Stimulated activated CD8-positive, alpha-beta memory T cell treated with anti-CD3 and anti-CD28 coated beads, Interleukin-4, amount 100 ng/mL, for 1 hour (primary cell): ENCODE measurements at regions not wholly inside any gene's neighbourhood (a gene's known extent, or its start where the extent isn't known, plus 50 kb on each side); places are given as distances from the start of the nearest gene placed in this dataset.

ENCODE experiments used
- DNase-seq, 2 donors: peaks; one replicate each; pipeline ENCODE4 v3.0.0-alpha.2; 2020; ENCODE audit warnings: low read depth in 2 of 2, low spot score in 1 of 2

DNA sequence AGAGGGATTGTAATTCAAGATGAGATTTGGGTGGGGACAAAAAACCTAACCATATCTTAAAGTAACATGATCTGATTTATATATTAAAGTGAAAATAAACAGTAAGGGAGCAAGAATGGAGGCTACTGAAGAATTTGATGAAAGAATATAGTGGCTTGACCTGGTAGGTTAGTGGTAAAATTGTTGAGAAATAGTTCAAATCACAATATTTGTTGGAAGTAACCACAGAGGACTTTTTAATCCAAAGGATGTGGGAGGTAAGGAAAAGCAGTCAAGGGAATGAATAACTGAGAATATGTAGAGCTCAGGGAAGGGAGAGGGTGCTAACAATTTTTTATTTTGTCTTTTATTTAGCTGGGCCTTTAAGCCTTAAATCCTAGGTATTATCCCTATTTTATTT, 139.8 kb upstream of the HS3ST1 start:
- no peak for DNase-seq

DNA sequence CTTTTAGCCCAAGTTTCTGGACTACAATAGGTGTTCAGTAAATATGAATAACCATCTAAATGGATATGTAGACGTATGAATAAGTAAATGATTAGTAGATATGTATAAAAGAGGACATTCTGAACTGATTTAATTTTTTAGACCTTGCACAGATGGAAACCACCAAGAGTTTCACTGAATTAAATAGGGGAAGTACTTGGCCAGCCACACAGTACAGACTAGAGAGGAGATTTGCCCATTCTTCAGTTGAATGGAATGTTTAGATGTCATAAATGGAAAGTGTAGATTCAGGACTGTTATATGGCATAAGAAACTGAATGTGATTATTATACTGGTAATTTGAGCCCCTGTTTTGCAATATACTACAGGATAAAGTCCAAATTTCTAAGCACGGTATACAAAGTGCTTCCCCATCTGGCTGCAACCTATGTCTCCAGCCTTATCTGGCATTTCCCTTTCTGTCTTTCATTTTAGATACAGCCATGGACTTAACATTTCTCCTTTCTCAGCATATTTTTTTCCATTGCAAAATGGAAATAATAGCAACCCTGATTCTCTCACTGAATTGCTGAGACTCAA, 137.8 kb upstream of the HS3ST1 start:
- DNase-seq: no peak

DNA sequence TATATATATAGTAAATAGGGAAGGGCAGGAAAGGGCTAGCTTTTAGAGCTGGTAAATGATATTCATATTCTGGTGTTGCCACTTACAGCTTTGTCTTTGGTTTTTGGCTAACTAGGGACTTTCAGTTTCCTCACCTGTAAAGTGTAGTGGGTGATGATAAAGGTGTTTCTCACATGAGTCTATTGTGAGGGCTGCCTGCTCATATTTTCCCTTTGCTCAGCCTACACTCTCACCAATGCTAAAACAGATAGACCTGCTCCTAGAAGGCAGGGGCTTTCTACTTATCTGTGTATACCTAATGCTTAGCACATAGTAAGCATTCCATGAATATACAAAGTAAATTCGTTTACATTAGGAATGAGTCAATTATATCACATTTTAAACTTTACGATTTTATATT, 137.2 kb upstream of the HS3ST1 start:
- DNase-seq: no peak

DNA sequence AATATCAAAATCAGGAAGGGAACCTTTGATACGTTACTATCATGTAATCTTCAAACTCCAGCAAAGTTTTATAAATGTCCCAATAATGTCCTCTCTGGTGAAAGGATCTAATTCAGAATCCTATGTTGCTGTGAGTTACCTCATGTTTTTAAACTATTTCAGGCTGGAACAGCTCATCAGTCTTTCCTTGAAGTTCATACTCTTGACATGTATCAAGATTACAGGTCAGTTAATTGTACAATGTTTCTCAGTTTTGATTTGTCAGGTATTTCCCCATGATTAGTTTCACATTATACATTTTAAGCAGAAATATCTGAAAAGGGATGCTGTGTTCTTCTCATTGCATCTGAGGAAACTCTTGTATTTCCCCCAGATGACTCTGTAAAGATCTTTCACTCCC, 136.5 kb upstream of the HS3ST1 start:
- DNase-seq: no peak

DNA sequence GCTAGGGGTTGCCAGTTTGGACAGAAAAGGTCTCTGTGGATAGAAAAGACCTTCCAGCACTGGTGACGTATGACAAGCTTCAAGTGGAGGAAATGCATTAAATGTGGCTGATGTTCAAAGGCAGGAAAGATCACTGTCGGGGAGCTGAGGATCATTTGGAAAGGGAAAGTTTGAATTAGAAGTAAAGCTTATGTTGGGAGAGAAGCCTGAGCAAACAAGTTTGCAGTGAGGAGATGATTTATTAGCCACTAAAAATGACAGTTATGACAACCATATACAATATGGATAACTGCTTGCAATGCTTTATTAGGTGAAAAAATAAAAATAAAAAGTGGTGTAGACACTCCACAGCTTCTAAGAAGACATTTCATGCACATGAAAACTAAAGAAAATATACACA, 135.3 kb upstream of the HS3ST1 start:
- no peak for DNase-seq

DNA sequence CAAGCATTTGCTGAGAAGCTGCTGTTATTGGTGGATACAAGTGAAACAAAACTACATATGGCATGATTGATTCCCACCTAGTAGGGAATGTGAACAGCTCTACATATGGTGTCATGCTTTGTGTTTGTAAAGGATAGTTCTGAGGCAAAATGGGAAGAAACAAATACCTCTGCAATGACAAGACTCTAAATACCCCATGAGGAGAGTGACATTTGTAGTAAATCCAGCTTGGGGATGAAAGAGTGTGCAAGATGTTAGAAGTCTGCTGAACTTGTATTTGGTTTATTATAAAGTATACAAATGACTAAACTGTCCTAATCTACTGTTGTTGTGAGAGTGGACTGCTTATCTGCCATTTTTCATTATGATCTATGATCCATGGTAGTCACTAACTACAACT, 120.8 kb upstream of the HS3ST1 start:
- no peak for DNase-seq

DNA sequence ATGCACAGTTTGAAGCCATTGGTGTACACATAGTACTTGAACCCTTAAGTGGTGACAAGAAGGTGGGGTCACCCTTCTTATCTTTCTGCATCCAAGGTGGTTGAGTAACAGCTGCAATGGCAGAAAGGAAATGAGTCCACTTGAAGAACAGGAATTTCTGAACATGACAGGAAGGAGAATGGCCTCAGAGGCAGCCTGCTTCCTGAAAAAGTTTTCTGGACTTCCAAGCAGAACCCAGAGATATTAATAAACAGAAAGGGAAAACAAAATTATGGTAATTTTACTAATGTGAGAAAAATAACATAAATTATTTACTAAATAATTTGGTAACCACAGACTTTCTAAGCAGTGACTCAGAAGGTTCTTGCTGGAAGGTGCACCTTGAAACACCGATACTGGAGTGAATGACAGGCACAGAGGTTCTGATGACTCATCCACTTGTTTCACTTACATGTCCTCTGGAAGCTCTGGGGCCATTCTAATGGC, 119.9 kb upstream of the HS3ST1 start:
- no peak for DNase-seq

DNA sequence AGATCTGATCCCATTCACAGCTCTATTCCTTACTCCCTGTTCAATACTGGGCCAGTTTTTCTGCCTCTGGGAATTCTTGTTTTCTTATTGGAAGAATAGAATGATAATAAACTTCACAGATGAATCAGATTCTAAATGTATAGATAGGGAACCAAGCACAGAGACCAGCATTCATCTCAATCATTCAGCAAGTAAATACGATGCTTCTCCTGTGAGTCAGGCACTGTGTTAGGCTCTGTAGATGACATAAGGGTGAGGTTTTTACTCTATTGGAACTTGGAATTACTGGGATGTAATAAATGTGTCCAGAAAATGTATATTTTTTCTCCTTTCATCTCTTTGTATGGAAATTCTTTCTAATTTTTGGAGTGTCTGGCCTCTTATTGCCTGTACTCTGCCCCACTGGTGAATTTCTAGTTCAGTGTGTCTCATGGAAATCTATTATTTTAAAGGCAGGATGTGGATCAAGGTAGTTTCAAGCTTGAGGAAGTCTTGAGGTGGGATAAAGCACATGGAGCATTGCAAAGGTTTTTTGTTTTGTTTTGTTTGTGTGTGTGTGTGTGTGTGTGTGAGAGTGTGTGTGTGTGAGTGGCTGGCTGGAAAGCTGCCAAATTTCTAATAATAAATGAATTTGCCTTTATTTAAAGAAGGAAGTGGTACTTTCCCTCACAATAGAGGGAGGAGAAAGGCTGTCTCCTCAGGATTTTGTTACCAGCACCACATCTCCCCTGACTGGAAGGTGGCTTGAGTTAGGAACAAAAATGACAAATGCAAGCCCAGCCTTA, 117.9 kb upstream of the HS3ST1 start:
- no peak for DNase-seq

DNA sequence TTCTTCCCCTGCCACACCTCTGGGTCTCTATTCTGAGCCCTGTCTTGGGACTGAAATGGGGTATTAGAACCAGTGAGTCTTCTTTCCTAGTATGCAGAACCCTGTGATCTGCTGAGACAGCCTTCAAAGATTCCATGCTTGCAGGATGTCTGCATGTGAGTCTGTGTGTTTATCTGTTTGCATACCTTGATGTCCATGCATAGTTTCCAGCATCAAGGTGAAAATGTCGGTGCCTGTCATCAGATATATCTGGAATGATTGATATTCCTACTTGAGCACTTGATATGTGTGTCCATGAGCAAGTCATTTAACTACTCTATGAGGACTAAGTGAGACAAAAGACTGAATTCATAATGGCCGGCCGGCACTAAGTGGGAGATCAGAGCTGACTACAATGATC, 117.0 kb upstream of the HS3ST1 start:
- DNase-seq: no peak

DNA sequence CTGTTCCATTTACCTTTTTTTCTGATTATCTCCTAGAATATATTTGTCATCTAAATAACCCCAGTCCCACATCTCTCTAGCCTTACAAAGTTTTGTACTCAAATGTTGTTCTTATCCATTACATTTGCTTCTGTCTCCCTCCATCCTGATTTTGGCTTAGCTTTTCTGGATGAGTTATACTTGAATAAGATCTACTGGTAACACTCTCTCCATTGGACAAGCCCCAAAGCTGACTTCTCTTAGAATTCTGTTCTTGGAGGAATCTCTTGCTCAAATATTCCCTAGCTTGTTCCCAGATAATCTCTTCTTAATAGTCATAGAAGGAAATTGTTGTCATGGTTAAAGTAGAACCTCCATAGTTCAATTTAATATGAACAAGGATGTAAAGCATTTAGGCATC, 115.5 kb upstream of the HS3ST1 start:
- DNase-seq: no peak

DNA sequence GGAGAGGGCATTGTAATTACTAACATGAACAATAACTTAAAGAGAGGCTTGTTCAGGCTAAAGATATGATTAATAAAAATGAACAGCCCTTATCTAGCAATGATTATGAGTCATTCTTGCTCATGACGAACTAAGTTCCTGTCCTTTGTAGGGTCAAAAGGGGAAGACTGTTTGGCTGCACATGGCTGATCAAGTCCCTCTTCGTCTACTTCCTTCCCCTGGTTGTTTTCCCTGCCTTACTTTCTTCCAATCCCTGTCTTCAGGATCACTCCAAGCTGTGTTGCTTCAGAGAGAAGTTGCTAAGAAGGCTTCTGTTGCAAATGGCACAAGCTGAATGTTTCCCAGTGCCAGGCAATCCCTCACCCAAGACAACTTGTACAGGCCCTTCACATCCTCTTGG, 115.0 kb upstream of the HS3ST1 start:
- no peak for DNase-seq

DNA sequence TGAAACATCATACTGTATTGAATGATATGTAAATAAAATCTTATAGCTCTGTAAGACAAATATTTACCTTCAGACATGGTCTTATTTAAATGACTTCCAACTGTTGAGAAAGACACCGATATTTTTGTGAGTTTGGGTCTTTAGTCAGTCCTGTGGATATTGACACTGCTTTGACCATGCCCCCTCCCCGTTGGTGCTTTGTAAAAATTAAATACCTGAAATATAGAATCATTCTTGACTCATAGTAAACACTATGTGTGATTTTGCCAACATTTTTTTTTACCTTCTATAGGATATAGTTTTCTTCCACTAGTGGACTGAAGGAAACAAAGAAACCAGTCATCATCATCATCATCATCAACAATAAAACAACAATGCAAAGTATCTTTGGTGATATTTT, 114.3 kb upstream of the HS3ST1 start:
- no peak for DNase-seq

DNA sequence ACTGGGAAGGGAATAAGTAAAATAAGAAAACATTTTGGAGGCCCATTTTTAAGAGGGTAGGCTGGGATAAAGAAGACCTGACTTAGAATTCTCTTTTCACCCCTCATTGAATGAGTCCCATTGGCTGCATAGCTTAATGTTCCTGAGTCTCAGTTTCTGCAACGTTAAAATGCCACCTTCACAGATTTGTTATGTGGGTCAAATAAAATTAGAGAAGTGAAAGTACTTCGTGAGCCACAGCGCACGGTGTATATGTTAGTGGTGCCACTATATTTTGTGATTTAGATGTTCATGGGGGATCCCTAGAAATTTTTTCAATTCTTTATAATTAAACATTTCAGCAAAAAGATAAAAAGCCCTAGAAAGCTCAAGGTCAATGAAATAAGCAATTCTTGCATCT, 109.2 kb upstream of the HS3ST1 start:
- DNase-seq: no peak

DNA sequence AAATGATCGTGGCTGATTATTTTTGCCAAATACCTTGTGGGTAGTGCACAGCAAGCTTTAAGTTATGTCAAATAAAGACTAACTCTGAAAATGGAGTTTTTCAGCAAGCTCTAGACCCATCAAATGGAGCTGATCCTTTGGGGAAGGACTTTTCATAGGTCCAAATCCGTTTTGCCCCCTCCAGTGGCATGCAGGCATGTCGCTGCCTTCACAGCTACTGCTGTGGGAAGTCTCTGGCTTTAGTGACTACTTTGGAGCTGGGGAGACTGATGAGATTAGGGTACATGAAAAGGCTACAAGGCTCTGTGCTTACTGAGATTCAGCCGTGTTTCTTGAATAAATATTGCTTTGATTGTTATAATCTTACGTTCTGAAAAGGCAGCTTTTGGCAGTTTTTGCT, 106.6 kb upstream of the HS3ST1 start:
- no peak for DNase-seq

DNA sequence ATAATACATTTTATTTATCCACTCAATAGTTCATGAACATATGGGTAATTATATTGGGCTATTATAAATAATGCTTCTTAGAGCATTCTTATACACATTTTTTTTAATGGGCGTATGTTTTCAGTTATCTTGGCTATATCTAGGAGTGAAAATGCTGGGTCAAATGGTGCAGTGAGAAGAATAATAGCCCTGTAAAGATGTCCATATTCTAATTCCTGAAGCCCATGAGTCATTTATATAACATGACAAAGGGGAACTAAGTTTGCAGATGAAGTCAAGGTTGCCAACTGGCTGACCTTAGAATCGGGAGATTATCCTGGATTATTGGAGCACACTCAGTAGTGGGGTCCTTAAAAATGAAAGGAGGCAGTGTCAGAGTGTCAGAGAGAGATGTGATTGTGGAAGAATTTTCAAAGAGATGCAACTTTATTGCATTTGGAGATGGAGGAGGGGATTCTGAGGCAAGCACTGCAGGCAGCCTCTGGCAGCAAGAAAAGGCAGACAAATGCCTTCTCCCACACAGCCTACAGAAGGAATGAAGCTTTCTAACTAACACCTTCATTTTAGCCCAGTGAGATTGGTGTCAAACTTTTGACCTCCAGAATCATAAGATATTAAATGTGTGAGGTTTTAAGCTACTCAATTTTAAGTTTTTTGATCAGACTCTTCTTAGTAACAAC, 106.1 kb upstream of the HS3ST1 start:
- no peak for DNase-seq

DNA sequence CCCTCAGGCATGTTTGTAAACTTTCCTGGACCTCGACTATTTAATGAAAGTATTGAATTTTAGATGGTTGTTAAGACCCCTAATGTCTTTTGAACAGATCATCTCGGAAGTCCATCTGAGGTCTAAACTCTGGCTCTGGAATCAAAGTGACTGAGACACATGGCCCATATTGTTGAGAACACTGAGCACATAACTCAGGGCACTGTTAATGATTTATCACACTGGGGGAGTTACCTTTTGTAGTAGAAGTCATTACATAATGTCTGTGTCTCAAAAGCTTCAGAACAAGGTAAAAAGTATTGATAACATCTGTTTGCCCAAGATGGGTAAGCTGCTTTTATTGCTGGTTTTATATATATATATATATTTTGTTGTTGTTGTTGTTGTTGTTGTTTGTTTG, 103.4 kb upstream of the HS3ST1 start:
- no peak for DNase-seq

DNA sequence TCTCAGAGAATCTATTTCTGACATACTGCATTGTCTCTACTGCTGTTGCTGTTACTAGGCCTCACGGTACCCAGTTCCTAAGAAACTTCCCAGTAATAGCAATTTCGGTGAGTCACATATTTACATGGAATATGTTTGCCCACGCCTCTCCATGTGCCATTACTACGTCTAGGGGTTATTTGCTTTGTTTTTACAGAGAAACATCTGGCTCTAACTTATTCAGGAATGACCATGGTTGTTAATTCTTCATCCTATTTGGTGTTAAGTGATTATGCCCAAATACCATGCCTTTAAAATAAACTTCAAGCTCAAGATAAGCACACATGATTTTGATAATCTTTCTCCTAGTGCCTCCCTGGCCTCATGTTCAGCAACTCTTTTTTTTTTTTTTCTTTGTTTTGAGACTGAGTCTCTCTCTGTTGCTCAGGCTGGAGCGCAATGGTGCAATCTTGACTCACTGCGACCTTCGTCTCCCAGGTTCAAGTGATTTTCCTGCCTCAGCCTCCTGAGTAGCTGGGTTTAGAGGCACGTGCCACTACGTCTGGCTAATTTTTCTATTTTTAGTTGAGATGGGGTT, 101.0 kb upstream of the HS3ST1 start:
- DNase-seq: no peak

DNA sequence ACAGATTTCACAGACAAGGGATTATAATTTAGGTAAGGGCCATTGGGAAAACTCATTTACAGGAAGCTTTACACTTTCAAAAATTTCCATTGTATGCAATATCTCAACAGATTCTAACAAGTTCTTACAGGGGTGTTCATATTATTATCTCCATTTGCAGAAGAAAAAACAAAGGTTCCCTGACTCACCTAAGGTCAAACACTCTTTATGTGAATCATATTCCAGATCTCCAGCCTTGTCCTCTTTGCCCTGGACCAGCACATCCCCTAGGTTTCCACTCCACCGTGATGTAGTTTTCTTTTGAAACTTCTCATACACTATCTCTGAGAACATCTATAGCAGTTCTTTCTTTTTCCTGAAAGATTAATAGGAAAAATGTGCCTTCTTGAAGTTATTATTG, 96.4 kb upstream of the HS3ST1 start:
- DNase-seq: no peak

DNA sequence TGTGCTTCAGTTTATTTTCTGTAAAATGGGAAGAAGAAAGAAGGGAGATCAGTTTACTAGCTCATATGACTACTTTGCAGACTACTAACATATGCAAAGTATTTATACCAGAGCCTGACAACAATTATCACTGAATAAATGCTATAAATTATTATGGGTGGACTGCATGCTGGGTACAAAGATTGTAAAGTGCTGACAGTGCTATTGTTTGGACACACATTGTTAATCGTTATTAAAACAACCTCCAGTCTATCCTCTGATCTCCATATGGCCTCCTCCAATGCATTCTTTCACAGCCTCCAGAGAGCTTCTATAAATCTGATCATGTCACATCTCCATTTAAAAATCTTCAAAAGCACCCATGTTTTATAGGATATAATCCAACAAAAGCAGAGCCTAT, 90.1 kb upstream of the HS3ST1 start:
- DNase-seq: no peak

DNA sequence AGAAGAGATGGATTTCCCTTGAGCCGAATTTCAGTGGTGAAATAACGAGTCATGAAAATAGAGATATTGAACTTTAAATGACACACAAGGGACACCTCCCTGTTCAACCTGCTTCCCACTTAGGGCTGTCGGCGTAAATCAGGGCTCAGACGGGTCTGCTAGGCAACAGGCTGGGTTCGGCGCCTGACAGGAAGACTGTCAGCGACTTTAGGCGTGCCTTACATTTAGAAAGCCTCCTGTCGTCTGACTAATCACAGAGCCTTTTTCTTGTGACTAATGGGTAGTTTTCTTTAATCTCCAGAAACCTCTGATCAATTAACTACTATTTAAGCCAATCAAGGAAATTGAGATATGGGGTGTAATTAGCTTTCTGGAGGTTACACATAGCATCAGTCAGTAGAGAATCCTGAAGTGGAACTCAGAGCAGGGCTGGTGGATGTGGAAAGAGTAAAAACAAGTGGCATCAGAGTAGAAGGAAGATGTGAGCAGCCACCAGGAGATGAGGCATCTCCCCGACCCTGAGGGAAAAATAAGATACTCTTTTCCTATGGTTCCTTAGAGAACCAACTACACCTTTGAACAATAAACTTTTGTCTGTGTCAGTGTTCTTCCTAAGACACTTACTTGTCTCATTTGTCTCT, 86.2 kb upstream of the HS3ST1 start:
- no peak for DNase-seq

DNA sequence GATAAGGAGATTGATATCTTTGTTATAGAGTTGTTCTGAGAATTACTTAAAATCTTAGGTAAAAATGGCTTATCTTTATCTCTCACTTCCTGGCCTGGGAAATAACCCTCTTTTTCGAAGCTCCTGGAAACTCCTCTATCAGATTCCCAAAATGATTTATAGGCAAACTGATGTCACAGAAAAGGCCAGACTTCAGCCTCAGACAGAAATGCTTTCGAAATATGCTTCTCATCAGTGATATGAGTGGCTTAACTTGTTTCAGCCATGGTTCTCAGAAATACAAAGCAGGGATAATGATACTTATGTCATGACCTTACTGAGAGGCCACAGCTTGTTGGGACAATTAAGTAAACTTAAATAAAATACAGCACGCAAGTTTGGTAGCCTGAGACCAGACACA, 85.3 kb upstream of the HS3ST1 start:
- no peak for DNase-seq

DNA sequence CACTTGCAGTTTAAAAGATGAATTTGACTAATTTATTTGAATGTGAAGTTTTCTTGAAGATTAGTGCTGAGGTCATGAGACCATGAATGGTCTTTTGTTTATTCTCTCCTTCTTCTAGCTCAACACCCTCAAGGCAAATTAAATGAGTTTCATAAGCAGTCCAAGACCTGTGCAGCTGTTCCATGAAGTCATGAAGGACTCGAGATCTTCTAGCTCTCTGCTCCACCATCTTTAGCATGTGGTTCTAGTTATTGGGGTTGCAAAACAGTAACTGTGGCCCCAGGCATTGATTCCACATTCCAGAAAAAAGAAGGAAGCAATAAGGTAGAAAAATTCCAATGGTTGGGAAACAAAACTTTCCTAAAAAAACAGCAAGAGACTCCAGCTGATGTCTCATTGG, 84.2 kb upstream of the HS3ST1 start:
- DNase-seq: no peak
